GM19324 (cell line): ENCODE measurements at regions not wholly inside any gene's neighbourhood (a gene's known extent, or its start where the extent isn't known, plus 50 kb on each side); places are given as distances from the start of the nearest gene placed in this dataset.
"Not testable (repeated sequence)": the region's sequence is repeated elsewhere in the genome, so short reads cannot be mapped to it uniquely, and the experiment has no call there.

Experiments used
- ATAC-seq: cut with Tn5 transposase; IDR thresholded peaks from one replicate; pipeline ENCODE4 v1.9.1; 2021; ENCODE audit warnings: mild to moderate bottlenecking, moderate library complexity; ENCODE audit not compliant: unreplicated experiment, low FRiP score

GRCh38 chr20:48390981-48391380, 436.8 kb downstream of the PREX1 start:
- ATAC-seq: no peak

GRCh38 chr20:48387675-48388074, 440.1 kb downstream of the PREX1 start:
- ATAC-seq: no peak

- no peak for ATAC-seq
These were observed 442.3 kb downstream of the PREX1 start for GRCh38 chr20:48385527-48385926.

- no peak for ATAC-seq
These were observed 442.7 kb downstream of the PREX1 start for GRCh38 chr20:48385114-48385513.

- no peak for ATAC-seq
These were observed 443.5 kb downstream of the PREX1 start for GRCh38 chr20:48384147-48384818.

- ATAC-seq: no peak
These were observed 444.5 kb downstream of the PREX1 start for GRCh38 chr20:48383252-48383651.

GRCh38 chr20:48382304-48382703, 445.5 kb downstream of the PREX1 start:
- no peak for ATAC-seq

- no peak for ATAC-seq
These were observed 446.3 kb downstream of the PREX1 start for GRCh38 chr20:48381353-48382120.

- no peak for ATAC-seq
These were observed 447.1 kb downstream of the PREX1 start for GRCh38 chr20:48380661-48381060.

GRCh38 chr20:48378976-48379675, 448.7 kb downstream of the PREX1 start:
- no peak for ATAC-seq

- ATAC-seq: no peak
These were observed 449.9 kb downstream of the PREX1 start for GRCh38 chr20:48377940-48378339.

- no peak for ATAC-seq
These were observed 452.0 kb downstream of the PREX1 start for GRCh38 chr20:48375804-48376203.

GRCh38 chr20:48374991-48375595, 452.7 kb downstream of the PREX1 start:
- no peak for ATAC-seq

- ATAC-seq: not testable (repeated sequence)
These were observed 453.5 kb downstream of the PREX1 start for GRCh38 chr20:48374031-48374907.

GRCh38 chr20:48373555-48373934, 454.3 kb downstream of the PREX1 start:
- no peak for ATAC-seq

GRCh38 chr20:48372851-48373554, 454.8 kb downstream of the PREX1 start:
- ATAC-seq: not testable (repeated sequence)

- ATAC-seq: no peak
These were observed 456.6 kb downstream of the PREX1 start for GRCh38 chr20:48371211-48371610.

- ATAC-seq: not testable (repeated sequence)
These were observed 459.2 kb downstream of the PREX1 start for GRCh38 chr20:48368580-48369021.
